T follicular helper cell (primary cell): ENCODE measurements at regions not wholly inside any gene's neighbourhood (a gene's known extent, or its start where the extent isn't known, plus 50 kb on each side); places are given as distances from the start of the nearest gene placed in this dataset.

ENCODE experiments used
- DNase-seq: peaks from one replicate; pipeline ENCODE4 v3.0.0-alpha.2; 2020; ENCODE audit warnings: low read depth

- no peak for DNase-seq
These were observed 415.1 kb upstream of the SALL3 start for GRCh38 chr18:78564518-78564917.

GRCh38 chr18:78565240-78565639, 414.4 kb upstream of the SALL3 start:
- no peak for DNase-seq

- no peak for DNase-seq
These were observed 413.6 kb upstream of the SALL3 start for GRCh38 chr18:78566065-78566464.

- DNase-seq: no peak
These were observed 412.9 kb upstream of the SALL3 start for GRCh38 chr18:78566720-78567119.

DNA sequence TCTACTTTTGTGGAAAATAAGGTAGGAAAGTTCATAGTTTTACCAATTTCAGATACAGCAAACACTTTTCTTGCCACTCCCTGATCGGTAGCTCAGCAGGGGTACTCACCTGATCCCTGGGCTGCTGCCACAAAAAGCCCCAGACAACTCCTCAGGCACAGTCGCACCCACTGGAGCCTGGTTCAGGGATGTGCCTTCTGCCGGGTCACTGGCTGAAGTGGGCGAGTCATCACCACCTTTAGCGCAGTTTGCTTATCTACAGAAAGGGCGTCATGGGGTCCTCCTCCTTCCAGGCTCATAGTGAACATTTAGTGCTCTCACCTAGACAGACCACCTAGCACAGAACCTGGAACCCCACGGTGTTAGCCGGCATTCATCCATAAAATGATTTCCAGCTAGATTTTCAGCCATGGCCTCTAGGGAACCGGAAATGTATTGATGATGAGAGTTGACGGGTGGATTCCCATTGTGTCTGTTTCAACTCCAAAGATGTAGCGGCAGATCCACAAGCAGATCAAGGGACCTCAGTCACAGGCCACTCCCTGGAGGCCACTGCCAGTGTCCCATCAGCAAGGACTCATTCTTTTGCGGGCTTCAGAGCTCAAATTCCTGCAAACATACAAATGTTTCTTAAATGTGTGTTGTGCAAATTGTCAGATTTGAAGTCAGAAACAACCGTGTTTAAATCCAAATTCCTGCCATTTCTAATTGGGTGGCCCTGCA, 408.4 kb upstream of the SALL3 start:
- no peak for DNase-seq

- no peak for DNase-seq
These were observed 407.7 kb upstream of the SALL3 start for GRCh38 chr18:78571831-78572347.

DNA sequence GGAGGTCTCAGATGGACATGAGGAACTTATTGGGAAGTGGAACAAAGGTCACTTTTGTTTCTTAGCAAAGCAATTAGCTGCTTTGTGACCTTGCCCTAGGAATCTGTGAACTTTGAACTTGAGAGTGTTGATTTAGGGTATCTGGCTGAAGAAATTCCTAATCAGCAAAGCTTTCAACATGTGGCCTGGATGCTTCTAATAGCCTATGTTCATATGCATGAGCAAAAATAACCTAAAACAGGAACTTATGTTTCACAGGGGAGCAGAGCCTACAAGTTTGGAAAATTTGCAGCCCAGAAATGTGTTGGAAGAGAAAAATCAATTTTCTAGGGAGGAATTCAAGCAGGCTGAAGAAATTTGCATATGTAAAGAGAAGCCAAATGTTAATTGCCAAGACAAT, 405.8 kb upstream of the SALL3 start:
- DNase-seq: no peak

DNA sequence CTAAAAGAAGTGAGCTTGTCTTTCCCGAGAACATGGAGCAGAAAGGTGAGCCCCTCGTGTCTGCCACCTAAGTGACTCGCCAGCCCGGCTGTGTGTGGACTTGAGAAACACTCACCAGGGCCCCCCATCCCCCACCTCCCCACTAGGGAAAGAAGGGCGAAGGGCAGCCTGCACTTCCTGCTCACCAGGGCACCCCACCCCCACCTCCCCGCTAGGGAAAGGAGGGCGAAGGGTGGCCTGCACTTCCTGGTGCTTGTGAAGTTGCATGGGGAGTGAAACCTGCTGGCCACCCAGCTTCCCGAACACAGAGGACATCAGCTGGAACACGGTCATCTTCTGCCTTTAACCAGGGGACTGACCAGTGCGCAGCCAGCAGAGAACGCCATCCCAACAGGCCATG, 402.7 kb upstream of the SALL3 start:
- DNase-seq: no peak

GRCh38 chr18:78579449-78579848, 400.2 kb upstream of the SALL3 start:
- no peak for DNase-seq

GRCh38 chr18:78579854-78580577, 399.6 kb upstream of the SALL3 start:
- no peak for DNase-seq

DNA sequence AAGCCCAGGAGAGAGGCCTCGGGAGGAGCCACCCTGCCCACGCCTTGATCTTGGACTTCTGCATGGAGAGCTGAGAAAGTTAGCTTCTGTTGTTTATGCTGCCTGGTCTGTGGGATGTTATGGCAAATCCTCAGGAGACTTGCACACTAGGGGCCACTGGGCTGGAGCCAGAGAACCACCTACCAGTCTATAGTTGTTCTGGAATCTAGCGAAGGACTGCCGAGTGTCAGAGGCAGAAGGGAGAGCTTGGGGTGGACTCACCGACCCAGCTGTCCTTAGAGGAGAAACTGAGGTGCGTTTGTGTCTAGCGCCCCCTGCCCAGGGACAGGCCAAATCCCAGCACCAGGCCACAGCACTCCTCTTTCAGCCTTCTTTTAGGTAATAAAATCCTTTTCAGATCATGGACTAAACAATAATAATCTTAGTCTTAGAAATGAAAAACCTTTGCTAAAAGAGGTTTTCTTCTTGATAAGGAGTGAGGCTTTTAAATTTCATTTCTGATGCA, 398.7 kb upstream of the SALL3 start:
- no peak for DNase-seq

DNA sequence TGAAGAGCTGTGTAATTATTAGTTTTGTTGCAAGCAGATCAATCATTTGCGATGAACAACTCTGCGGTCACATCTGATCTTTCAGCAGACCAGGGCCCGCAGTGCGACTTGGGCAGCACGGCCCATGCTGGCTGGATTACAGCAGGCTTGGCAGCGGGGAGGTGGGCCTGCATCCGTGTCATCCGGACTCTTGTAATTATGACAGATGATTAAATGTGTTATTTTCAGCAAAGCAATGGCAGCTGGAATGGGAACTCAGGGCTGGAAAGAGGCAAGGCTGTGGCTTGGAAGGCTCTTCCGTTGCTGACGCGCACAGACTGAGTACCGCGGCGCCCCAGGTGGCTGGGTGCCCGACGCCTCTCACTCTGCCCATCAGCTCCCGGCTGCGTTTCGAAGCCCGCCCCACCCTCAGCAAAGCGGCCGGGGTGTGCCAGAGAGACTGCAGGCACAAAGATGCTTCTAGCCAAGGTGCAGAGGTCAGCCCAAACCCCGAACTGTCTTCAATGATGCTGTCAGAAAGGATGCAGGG, 397.4 kb upstream of the SALL3 start:
- DNase-seq: no peak

GRCh38 chr18:78582898-78583738, 396.5 kb upstream of the SALL3 start:
- no peak for DNase-seq

DNA sequence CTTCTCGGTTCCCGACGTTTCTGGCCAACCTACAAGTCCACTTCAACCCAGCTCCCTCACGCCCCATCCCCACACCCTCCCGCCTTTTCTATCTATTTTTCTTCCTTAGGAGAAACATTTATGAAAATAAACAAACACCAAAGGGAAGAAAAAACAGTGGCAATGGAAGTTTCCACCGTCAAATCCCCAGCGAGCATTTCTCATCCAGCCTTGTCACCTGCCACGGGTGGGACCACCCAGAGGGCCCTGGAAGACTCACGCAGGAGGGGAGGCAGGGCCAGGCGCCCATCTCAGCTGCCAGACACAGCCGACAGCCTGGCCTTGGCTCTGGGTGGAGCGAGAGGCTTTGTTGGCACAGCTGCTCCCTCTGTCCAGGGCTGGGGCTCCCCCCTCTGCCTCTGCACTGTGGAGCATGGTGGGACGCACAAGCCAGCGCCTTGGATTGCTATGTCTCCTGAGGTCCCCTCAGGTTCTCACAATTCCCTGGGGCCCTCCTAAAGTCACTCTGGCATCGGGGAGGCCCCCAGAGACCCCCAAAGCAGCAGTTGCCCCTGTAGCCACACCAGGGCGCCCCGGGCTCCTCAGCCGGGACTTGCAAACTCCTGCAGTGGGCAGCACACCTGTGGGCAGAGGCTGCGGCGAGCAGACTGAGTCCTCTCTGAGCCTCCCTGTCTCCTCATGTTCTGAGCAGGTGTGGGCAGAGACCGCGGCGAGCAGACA, 395.7 kb upstream of the SALL3 start:
- no peak for DNase-seq

GRCh38 chr18:78584459-78585022, 395.1 kb upstream of the SALL3 start:
- DNase-seq: no peak

GRCh38 chr18:78586586-78586985, 393.0 kb upstream of the SALL3 start:
- no peak for DNase-seq

GRCh38 chr18:78587096-78587495, 392.5 kb upstream of the SALL3 start:
- no peak for DNase-seq

DNA sequence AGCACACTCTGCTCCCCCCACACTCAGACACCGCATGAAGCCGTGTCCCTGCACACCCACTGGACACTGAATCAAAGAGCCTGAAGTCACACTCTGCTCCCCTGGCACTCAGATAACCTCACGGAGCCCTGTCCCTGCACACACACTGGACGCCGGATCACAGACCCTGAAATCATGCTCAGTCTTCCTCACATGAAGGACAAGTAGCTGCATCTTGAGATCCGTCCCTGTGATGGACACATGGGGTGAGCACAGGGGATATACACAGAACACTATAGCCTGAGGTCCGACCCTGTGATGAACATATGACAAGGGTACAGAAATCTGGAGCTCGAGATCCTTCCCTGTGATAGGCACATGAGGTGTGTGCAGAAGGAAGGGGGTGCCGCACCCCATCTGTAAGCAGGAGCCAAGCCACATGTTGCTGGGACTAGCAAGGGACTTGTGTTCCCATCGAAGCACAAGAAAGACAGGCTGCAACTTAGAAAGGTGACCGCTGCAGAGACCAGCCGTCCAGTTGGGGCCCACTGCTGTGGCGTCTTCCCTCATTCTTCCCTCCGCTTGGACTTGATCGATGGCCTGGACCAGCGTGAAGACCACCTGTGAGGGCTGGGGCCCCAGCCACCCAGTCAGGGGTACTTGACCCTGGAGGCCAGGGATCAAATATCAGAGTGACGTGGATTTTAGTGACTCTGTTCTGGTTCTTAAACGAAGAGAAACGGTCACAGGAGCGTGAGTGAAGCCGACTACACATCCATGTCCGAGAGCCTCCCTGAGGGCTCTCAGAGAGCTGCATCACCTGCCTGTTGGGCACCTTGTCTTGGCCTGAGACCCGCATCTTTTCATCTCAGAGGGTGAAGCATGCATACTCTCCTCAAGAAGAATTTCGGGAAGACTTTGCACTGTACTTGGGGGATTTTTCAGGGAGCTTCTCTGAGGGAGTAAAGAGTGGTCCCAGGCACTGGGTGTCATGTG, 391.7 kb upstream of the SALL3 start:
- no peak for DNase-seq

- no peak for DNase-seq
These were observed 389.6 kb upstream of the SALL3 start for GRCh38 chr18:78589916-78590437.

DNA sequence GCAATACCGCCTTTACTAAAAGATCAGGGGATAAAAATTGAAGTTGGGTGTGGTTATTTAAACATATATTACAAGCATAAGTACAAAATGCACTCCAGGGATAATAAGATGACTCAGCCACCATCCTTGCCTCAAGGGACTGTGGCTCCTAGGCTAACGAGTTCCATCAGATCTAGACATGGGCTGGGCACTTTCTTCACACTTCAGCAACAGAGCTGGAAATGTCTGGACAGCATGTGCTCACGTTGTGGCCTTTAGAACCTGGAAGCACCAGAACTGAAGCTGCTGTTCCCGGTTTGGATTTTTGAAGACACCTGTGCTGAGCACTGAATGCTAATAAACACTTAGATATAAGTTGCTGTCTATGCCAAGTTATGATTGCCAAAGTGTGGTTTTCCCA, 384.2 kb upstream of the SALL3 start:
- no peak for DNase-seq
